IMR-90 (cell line): ENCODE measurements at regions not wholly inside any gene's neighbourhood (a gene's known extent, or its start where the extent isn't known, plus 50 kb on each side); places are given as distances from the start of the nearest gene placed in this dataset.

Source experiments
- ATAC-seq: fragments of 200-7000 bp; cut with Tn5 transposase; 2 replicates; pipeline ENCODE4 v1.9.1; 2020; ENCODE audit warnings: low read depth, mild to moderate bottlenecking, moderate library complexity
- BruUV-seq: library from RNA; stranded (reverse); fragments of 400-500 nt; replicated peaks from 2 replicates; lab custom pipeline; 2021; lab: Mats Ljungman, UMichigan
- CTCF ChIA-PET: fragments of 300-600 bp; formaldehyde crosslinking; extraction: SDS; loops from one replicate; lab custom pipeline; 2021; ENCODE audit warnings: antibody characterized with exemption; lab: Yijun Ruan, JAX
- POLR2A ChIA-PET: fragments of 300-600 bp; sonication (Branson Sonifier 250); formaldehyde crosslinking; loops from one replicate; lab custom pipeline; 2022; ENCODE audit warnings: antibody characterized with exemption; ENCODE audit not compliant: unreplicated experiment; lab: Charles Lee
- DNase-seq: peaks from one replicate; pipeline ENCODE4 v3.0.0; 2013
- H2AFZ ChIP-seq: replicated peaks from 2 replicates; pipeline ENCODE3; 2013; ENCODE audit warnings: low read length, mild to moderate bottlenecking; ENCODE audit not compliant: poor library complexity
- H2AK5ac ChIP-seq: 2 replicates; pipeline ENCODE4 v1.6.1; 2013; ENCODE audit warnings: low read depth, low read length, inconsistent platforms
- H2AK9ac ChIP-seq: replicated peaks from 2 replicates; pipeline ENCODE3; 2013; ENCODE audit warnings: mild to moderate bottlenecking, low read depth, low read length, moderate library complexity; ENCODE audit not compliant: poor library complexity
- H2BK120ac ChIP-seq: 2 replicates; pipeline ENCODE4 v1.6.1; 2013; ENCODE audit warnings: low read depth, low read length, inconsistent platforms
- H2BK15ac ChIP-seq: 3 replicates; pipeline ENCODE4 v1.6.1; 2013; ENCODE audit warnings: low read depth, low read length, inconsistent platforms
- H2BK20ac ChIP-seq: 2 replicates; pipeline ENCODE4 v1.6.1; 2013; ENCODE audit warnings: low read depth, mild to moderate bottlenecking, inconsistent platforms, low read length, moderate library complexity
- H2BK5ac ChIP-seq: 2 replicates; pipeline ENCODE4 v1.6.1; 2013; ENCODE audit warnings: mild to moderate bottlenecking, low read depth, low read length, inconsistent platforms; ENCODE audit not compliant: poor library complexity, severe bottlenecking
- H3K14ac ChIP-seq: replicated peaks from 2 replicates; pipeline ENCODE4 v1.6.1; 2013; ENCODE audit warnings: low read depth, low read length, inconsistent platforms
- H3K18ac ChIP-seq: 2 replicates; pipeline ENCODE4 v1.6.1; 2013; ENCODE audit warnings: low read depth, low read length, control low read depth
- H3K23ac ChIP-seq: 2 replicates; pipeline ENCODE4 v1.6.1; 2013; ENCODE audit warnings: low read depth, low read length, inconsistent platforms
- H3K27ac ChIP-seq: 2 replicates; pipeline ENCODE4 v1.5.1; 2013; ENCODE audit warnings: mild to moderate bottlenecking, control low read depth, low read length; ENCODE audit not compliant: insufficient read depth
- H3K27me3 ChIP-seq: 2 replicates; pipeline ENCODE4 v1.6.1; 2013; ENCODE audit warnings: low read length; ENCODE audit not compliant: control insufficient read depth, insufficient read depth
- H3K36me3 ChIP-seq: 2 replicates; pipeline ENCODE4 v1.6.1; 2013; ENCODE audit warnings: low read length, mixed read lengths; ENCODE audit not compliant: control insufficient read depth, insufficient read depth
- H3K4ac ChIP-seq: 2 replicates; pipeline ENCODE4 v1.6.1; 2013; ENCODE audit warnings: low read depth, low read length, inconsistent platforms
- H3K4me1 ChIP-seq: 2 replicates; pipeline ENCODE4 v1.6.1; 2013; ENCODE audit warnings: low read length, mixed read lengths; ENCODE audit not compliant: control insufficient read depth, insufficient read depth
- H3K4me2 ChIP-seq: 2 replicates; pipeline ENCODE4 v1.6.1; 2013; ENCODE audit warnings: low read depth, mild to moderate bottlenecking, control low read depth, low read length, moderate library complexity
- H3K4me3 ChIP-seq: 2 replicates; pipeline ENCODE4 v1.5.1; 2013; ENCODE audit warnings: low read depth, mild to moderate bottlenecking, control low read depth, low read length, moderate library complexity; ENCODE audit not compliant: insufficient read depth
- H3K56ac ChIP-seq: 2 replicates; pipeline ENCODE4 v1.6.1; 2013; ENCODE audit warnings: low read length, inconsistent platforms; ENCODE audit not compliant: insufficient read depth; ENCODE audit errors: extremely low read depth
- H3K79me1 ChIP-seq, 2 experiments: 2 replicates each; pipeline ENCODE4 v1.6.1; 2013; ENCODE audit warnings: low read length in 2 of 2, inconsistent platforms in 1 of 2, low read depth in 1 of 2
- H3K9ac ChIP-seq: 2 replicates; pipeline ENCODE4 v1.6.1; 2013; ENCODE audit warnings: low read depth, low read length, control low read depth
- H3K9me1 ChIP-seq: 2 replicates; pipeline ENCODE4 v1.6.1; 2013; ENCODE audit warnings: low read length, inconsistent platforms; ENCODE audit not compliant: insufficient read depth
- H3K9me3 ChIP-seq: 2 replicates; pipeline ENCODE4 v1.6.1; 2013; ENCODE audit warnings: low read length; ENCODE audit not compliant: control insufficient read depth, insufficient read depth
- H4K20me1 ChIP-seq: 2 replicates; pipeline ENCODE4 v1.6.1; 2013; ENCODE audit warnings: low read length, inconsistent platforms; ENCODE audit not compliant: insufficient read depth
- H4K5ac ChIP-seq: 2 replicates; pipeline ENCODE4 v1.6.1; 2013; ENCODE audit warnings: mild to moderate bottlenecking, low read depth, low read length, control low read depth
- H4K8ac ChIP-seq, 2 experiments: 2 replicates each; pipeline ENCODE4 v1.6.1; 2013; ENCODE audit warnings: low read depth in 2 of 2, low read length in 2 of 2, control low read depth in 1 of 2, inconsistent platforms in 1 of 2
- H4K91ac ChIP-seq: 2 replicates; pipeline ENCODE4 v1.6.1; 2013; ENCODE audit warnings: low read depth, low read length, inconsistent platforms; ENCODE audit not compliant: insufficient read depth
- CEBPB ChIP-seq: IDR thresholded peaks from 2 replicates; pipeline ENCODE4 v1.6.1; 2012; ENCODE audit warnings: low read depth, low read length, improper control_type of control experiment
- POLR2A ChIP-seq: IDR thresholded peaks from 2 replicates; pipeline ENCODE4 v1.6.1; 2012; ENCODE audit warnings: mild to moderate bottlenecking, low read depth, low read length
- WGBS, 2 experiments: methylation state at CpG; one replicate each; pipeline versions ENCODE4 v1.1.5 to v1.1.7; 2013; ENCODE audit warnings: missing lambda C conversion rate in 2 of 2; ENCODE audit not compliant: insufficient read length in 1 of 2; ENCODE audit errors: extremely low coverage in 2 of 2; 5-methylcytosine and 5-hydroxymethylcytosine counted together
- dilution Hi-C: fragments of 300-500 bp; cut with HindIII; formaldehyde crosslinking; loops from one replicate; pipeline ENCODE4 v1.14.3; 2018; ENCODE audit warnings: low sequenced_read_pairs; ENCODE audit not compliant: unreplicated experiment
- in situ Hi-C: fragments of 300-500 bp; cut with MboI; formaldehyde crosslinking; loops from 3 replicates; pipeline ENCODE4 v1.14.3; 2019; ENCODE audit warnings: low sequenced_read_pairs, inconsistent platforms, mixed read lengths
- intact Hi-C: fragments of 100-400 bp; cut with micrococcal nuclease; formaldehyde crosslinking; loops from 2 replicates; pipeline ENCODE4 v1.10.0; 2022

- no peak overlapping the region for H3K9ac ChIP-seq
- H2BK20ac ChIP-seq: no peak overlapping the region
- H2BK5ac ChIP-seq: no peak overlapping the region
- no peak overlapping the region for H3K18ac ChIP-seq
- H2BK120ac ChIP-seq: no peak overlapping the region
- no peak overlapping the region for H2BK15ac ChIP-seq
- no peaks in the 10 kb centered on the region for H3K36me3 ChIP-seq
- no peak overlapping the region for H2AFZ ChIP-seq
- no peaks in the 10 kb centered on the region for H3K27me3 ChIP-seq
- no peak overlapping the region for H3K27ac ChIP-seq
- ChIA-PET POLR2A (no interaction called here), CTCF (no interaction called here)
- H3K4ac ChIP-seq: no peak overlapping the region
- ATAC-seq: no peak
- no peak overlapping the region for H4K91ac ChIP-seq
- TF ChIP-seq POLR2A: no peak
- no peak for TF ChIP-seq CEBPB
- H3K9me3 ChIP-seq: no peaks in the 10 kb centered on the region
- no peak overlapping the region for H2AK9ac ChIP-seq
- no peak overlapping the region for H3K4me3 ChIP-seq
- H3K4me1 ChIP-seq: no peaks in the 10 kb centered on the region
- H3K14ac ChIP-seq: no peak overlapping the region
- H3K56ac ChIP-seq: no peak overlapping the region
- no peak for DNase-seq
- H4K5ac ChIP-seq: no peak overlapping the region
- in situ Hi-C loops: no loop called here
- H3K9me1 ChIP-seq: no peaks in the 10 kb centered on the region
- BruUV-seq: no TSS peak
- no peaks in the 10 kb centered on the region for H3K79me1 ChIP-seq
- no peak overlapping the region for H4K8ac ChIP-seq
- intact Hi-C loops: no loop called here
- WGBS, 2 experiments: no CpG with 5 or more reads among the region's 3 CpGs
- no peaks in the 10 kb centered on the region for H4K20me1 ChIP-seq
- dilution Hi-C loops: no loop called here
- H3K4me2 ChIP-seq: no peak overlapping the region
- H3K23ac ChIP-seq: no peak overlapping the region
- H2AK5ac ChIP-seq: no peak overlapping the region
Observed at GRCh38 chr21:27502801-27503200, 535.9 kb upstream of the ADAMTS5 start.
